ENCODE measurements at regions not wholly inside any gene's neighbourhood (a gene's known extent, or its start where the extent isn't known, plus 50 kb on each side); places are given as distances from the start of the nearest gene placed in this dataset.

GRCh38 chr9:118444403-118444802 lies 740.2 kb downstream of the TLR4 start:
- no peak for TF ChIP-seq POLR2A (IDR thresholded peaks at IDR 0.05; ENCODE audit: low read depth)
- TF ChIP-seq CTCF (IDR thresholded peaks at IDR 0.05) = no peak

Measured in esophagus muscularis mucosa (tissue), 3 donors.